ENCODE measurements at regions not wholly inside any gene's neighbourhood (a gene's known extent, or its start where the extent isn't known, plus 50 kb on each side); places are given as distances from the start of the nearest gene placed in this dataset.

GRCh38 chr18:2306606-2307005 lies 264.7 kb downstream of the METTL4 start:
- DNase-seq (ENCODE audit: low read depth): peak; percentile 7
- no peak overlapping the region for H3K4me3 ChIP-seq (ENCODE audit: low read length)
- no peak for TF ChIP-seq CTCF (conservative IDR thresholded peaks at IDR 0.05; ENCODE audit: low read length)

DNA sequence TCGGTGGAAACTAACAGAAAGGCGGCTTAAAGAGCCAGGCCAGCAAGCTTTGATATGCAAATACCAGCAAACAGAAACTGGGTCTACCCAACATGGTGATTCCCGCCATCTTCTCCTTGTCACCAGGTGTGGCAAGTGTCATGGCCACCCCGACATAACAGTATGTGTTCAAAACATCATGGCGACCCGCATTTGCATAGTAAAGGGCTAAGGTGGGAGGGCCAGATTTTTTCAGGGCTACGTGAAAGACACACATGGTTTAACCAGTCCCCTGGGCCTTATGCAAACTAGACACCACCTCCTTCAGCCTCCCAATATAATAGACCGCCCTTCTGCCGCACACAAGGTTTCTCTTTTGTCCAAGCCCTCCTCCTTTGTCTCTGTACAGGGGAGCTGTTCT lies 260.4 kb downstream of the METTL4 start:
- no peak for TF ChIP-seq CTCF (conservative IDR thresholded peaks at IDR 0.05; ENCODE audit: low read length)
- no peak overlapping the region for H3K4me3 ChIP-seq (ENCODE audit: low read length)
- DNase-seq (ENCODE audit: low read depth): no peak

DNA sequence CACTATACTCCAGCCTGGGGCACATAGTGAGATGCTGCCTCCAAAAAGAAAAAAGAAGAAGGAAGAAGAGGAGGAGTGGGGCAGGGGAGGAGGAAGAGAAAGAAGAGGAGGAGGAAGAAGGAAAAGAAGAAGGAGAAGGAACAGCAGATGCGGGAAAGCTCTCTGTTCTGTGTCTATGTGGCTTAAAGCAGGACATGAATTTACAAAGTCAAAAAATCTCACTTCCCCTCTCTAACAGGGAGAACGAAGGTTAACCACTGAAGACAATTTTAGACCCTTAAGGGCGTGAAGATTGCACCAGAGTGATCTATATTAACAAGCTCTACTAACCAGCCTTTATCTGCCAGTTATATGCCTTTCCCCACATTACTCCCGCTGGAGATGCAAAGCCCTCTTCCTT lies 258.9 kb downstream of the METTL4 start:
- no peak for DNase-seq (ENCODE audit: low read depth)
- no peak for TF ChIP-seq CTCF (conservative IDR thresholded peaks at IDR 0.05; ENCODE audit: low read length)

DNA sequence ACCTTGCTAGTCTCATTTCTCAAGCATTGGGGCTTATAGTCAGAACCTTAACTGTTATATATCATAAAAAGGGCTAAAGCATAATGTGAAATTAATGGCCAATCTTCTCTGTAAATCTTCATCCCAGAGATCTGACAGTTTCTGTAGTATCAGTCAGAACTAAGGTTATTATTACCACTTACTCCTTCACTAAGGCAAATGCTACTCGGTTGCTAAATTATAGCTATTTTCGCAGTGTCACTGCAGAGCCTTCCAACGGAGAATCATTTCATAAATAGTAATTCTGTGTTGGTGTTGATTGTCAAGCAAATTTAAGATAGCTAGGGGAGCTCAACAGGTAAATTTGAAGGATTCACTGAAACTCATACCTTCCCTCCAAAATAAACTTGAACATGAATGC lies 258.0 kb downstream of the METTL4 start:
- no peak for TF ChIP-seq CTCF (conservative IDR thresholded peaks at IDR 0.05; ENCODE audit: low read length)
- no peak for DNase-seq (ENCODE audit: low read depth)
- H3K4me3 ChIP-seq (ENCODE audit: low read length): no peak overlapping the region

More for the DNA sequence above, 258.9 kb downstream of the METTL4 start:
- no peak overlapping the region for H3K4me3 ChIP-seq (ENCODE audit: low read length)

- no peak for TF ChIP-seq CTCF (conservative IDR thresholded peaks at IDR 0.05; ENCODE audit: low read length)
- no peak overlapping the region for H3K4me3 ChIP-seq (ENCODE audit: low read length)
- DNase-seq (ENCODE audit: low read depth): no peak
Measured at GRCh38 chr18:2316082-2316750, 255.1 kb downstream of the METTL4 start.

- no peak overlapping the region for H3K4me3 ChIP-seq (ENCODE audit: low read length)
Measured at GRCh38 chr18:2316751-2317696, 254.3 kb downstream of the METTL4 start.

More at GRCh38 chr18:2316751-2317696, 254.3 kb downstream of the METTL4 start:
- no peak for DNase-seq (ENCODE audit: low read depth)
- no peak for TF ChIP-seq CTCF (conservative IDR thresholded peaks at IDR 0.05; ENCODE audit: low read length)

Measured in AG10803 (cell line).